Liver (tissue), 3 donors: ENCODE measurements at regions not wholly inside any gene's neighbourhood (a gene's known extent, or its start where the extent isn't known, plus 50 kb on each side); places are given as distances from the start of the nearest gene placed in this dataset.

Source experiments
- ATF3 ChIP-seq: IDR thresholded peaks from 2 replicates; pipeline ENCODE4 v1.6.1; 2016; ENCODE audit warnings: antibody characterized with exemption
- CTCF ChIP-seq: fragments of 150-350 bp; IDR thresholded peaks from 2 replicates; pipeline ENCODE4 v1.5.1; 2017; ENCODE audit warnings: improper control_type of control experiment, low read depth, low read length; ENCODE audit not compliant: missing input control
- MAX ChIP-seq: IDR thresholded peaks from 2 replicates; pipeline ENCODE4 v1.6.1; 2016; ENCODE audit warnings: antibody characterized with exemption
- TAF1 ChIP-seq: conservative IDR thresholded peaks from 2 replicates; pipeline ENCODE4 v1.6.1; 2016; ENCODE audit warnings: antibody characterized with exemption, mild to moderate bottlenecking
- YY1 ChIP-seq: IDR thresholded peaks from 2 replicates; pipeline ENCODE4 v1.6.1; 2016; ENCODE audit warnings: antibody characterized with exemption, mild to moderate bottlenecking
- donor health status: healthy.
- donor health status: healthy.

- TF ChIP-seq CTCF (no peak), MAX (no peak), TAF1 (no peak), YY1 (no peak), ATF3 (no peak)
These were observed 93.2 kb upstream of the DIAPH2 start for GRCh38 chrX:96591421-96591820.
